Neural progenitor cell (in vitro differentiated cells): ENCODE measurements at regions not wholly inside any gene's neighbourhood (a gene's known extent, or its start where the extent isn't known, plus 50 kb on each side); places are given as distances from the start of the nearest gene placed in this dataset.
"Not testable (repeated sequence)": the region's sequence is repeated elsewhere in the genome, so short reads cannot be mapped to it uniquely, and the experiment has no call there.

ENCODE experiments used
- DNase-seq: peaks from one replicate; pipeline ENCODE4 v3.0.0-alpha.2; 2016; ENCODE audit warnings: low spot score
- H2AFZ ChIP-seq: fragments of 200-600 bp; sonication (generic); replicated peaks from 2 replicates; pipeline ENCODE4 v1.6.1; 2016; ENCODE audit warnings: antibody characterized with exemption
- H3F3A ChIP-seq: fragments of 200-600 bp; sonication (generic); 2 replicates; pipeline ENCODE4 v1.6.1; 2016; ENCODE audit warnings: antibody characterized with exemption, low read depth
- H3K27ac ChIP-seq: fragments of 200-600 bp; sonication (generic); 2 replicates; pipeline ENCODE4 v1.5.1; 2016; ENCODE audit warnings: mild to moderate bottlenecking
- H3K27me3 ChIP-seq: fragments of 200-600 bp; sonication (generic); 2 replicates; pipeline ENCODE4 v1.6.1; 2016; ENCODE audit warnings: mild to moderate bottlenecking, moderate library complexity
- H3K36me3 ChIP-seq: fragments of 200-600 bp; sonication (generic); 2 replicates; pipeline ENCODE4 v1.5.1; 2016
- H3K4me1 ChIP-seq: fragments of 200-600 bp; sonication (generic); 2 replicates; pipeline ENCODE4 v1.6.1; 2016; ENCODE audit warnings: mixed run types
- H3K4me2 ChIP-seq: fragments of 200-600 bp; sonication (generic); 2 replicates; pipeline ENCODE4 v1.6.1; 2016
- H3K4me3 ChIP-seq: fragments of 200-600 bp; sonication (generic); 2 replicates; pipeline ENCODE4 v1.5.1; 2016
- H3K79me2 ChIP-seq: fragments of 200-600 bp; sonication (generic); 2 replicates; pipeline ENCODE4 v1.6.1; 2016; ENCODE audit warnings: low read depth
- H3K9ac ChIP-seq: fragments of 200-600 bp; sonication (generic); 2 replicates; pipeline ENCODE4 v1.6.1; 2016
- H3K9me3 ChIP-seq: fragments of 200-600 bp; sonication (generic); 2 replicates; pipeline ENCODE4 v1.5.1; 2016; ENCODE audit warnings: low read depth
- H4K20me1 ChIP-seq: fragments of 200-600 bp; sonication (generic); 2 replicates; pipeline ENCODE4 v1.6.1; 2016; ENCODE audit warnings: low read depth
- H3K27ac Mint-ChIP-seq: 3 replicates; pipeline ENCODE4 v1.8.0; 2021; ENCODE audit warnings: mixed read lengths
- H3K27me3 Mint-ChIP-seq: 2 replicates; pipeline ENCODE4 v1.8.0; 2022; ENCODE audit warnings: low read depth, mild to moderate bottlenecking, inconsistent platforms, moderate library complexity, mixed read lengths; ENCODE audit not compliant: insufficient read depth
- H3K36me3 Mint-ChIP-seq: 3 replicates; pipeline ENCODE4 v1.8.0; 2021; ENCODE audit warnings: mixed read lengths
- H3K4me1 Mint-ChIP-seq: 3 replicates; pipeline ENCODE4 v1.8.0; 2021; ENCODE audit warnings: mixed read lengths
- H3K4me3 Mint-ChIP-seq: 3 replicates; pipeline ENCODE4 v1.8.0; 2021; ENCODE audit warnings: mild to moderate bottlenecking, moderate library complexity, mixed read lengths
- H3K9me3 Mint-ChIP-seq: 3 replicates; pipeline ENCODE4 v1.8.0; 2020; ENCODE audit warnings: mixed read lengths
- EZH2 ChIP-seq: fragments of 200-600 bp; sonication (generic); IDR thresholded peaks from 2 replicates; pipeline ENCODE4 v1.6.1; 2017; ENCODE audit warnings: antibody characterized with exemption, mild to moderate bottlenecking, moderate library complexity
- EZH2phosphoT487 ChIP-seq: fragments of 200-600 bp; sonication (generic); IDR thresholded peaks from 2 replicates; pipeline ENCODE4 v1.6.1; 2017; ENCODE audit warnings: antibody characterized with exemption
- TF ChIP-seq, protein P1 (sequence below): fragments of 200-600 bp; sonication (generic); IDR thresholded peaks from 2 replicates; pipeline ENCODE4 v1.5.1; 2017; ENCODE audit warnings: antibody characterized with exemption, mild to moderate bottlenecking

DNA sequence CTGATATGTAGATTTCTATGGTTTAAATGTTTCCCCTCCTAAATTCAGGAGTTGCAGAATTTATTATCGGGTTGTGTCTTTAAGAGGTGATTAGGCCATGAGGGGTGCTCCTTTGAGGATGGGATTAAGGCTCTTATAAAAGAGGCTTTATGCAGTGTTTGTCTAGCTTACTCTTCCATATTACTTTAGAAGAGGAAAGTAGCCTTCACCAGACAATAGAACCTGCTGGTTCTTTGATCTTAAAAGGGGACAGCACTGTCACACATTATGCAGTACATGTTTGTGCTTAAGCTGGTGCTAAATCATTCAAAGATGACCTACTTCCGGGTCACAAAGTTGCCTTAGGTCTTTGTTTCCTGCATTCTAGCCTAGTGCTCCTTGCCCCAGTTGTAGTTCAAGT lies 81.0 kb downstream of the CPXCR1 start:
- DNase-seq, result peak; percentile 51
- H3K79me2 ChIP-seq, result no peaks in the 10 kb centered on the region
- peaks cover 21% of the 10 kb centered on the region for H3K4me1 ChIP-seq
- no peak overlapping the region for H3K4me3 ChIP-seq
- H3K9me3 ChIP-seq, result no peaks in the 10 kb centered on the region
- Mint-ChIP-seq H3K27ac (no peak overlapping the region), H3K27me3 (no peaks in the 10 kb centered on the region), H3K36me3 (no peaks in the 10 kb centered on the region), H3K9me3 (no peaks in the 10 kb centered on the region), H3K4me1 (peaks cover 17% of the 10 kb centered on the region), H3K4me3 (no peak overlapping the region)
- H3K27ac ChIP-seq, result no peak overlapping the region
- H3K9ac ChIP-seq, result no peak overlapping the region
- no peaks in the 10 kb centered on the region for H3K36me3 ChIP-seq
- no peaks in the 10 kb centered on the region for H3K27me3 ChIP-seq
- H3K4me2 ChIP-seq, result no peak overlapping the region
- H2AFZ ChIP-seq, result no peak overlapping the region
- H4K20me1 ChIP-seq, result no peaks in the 10 kb centered on the region
- TF ChIP-seq EZH2phosphoT487 (peak; percentile 61), EZH2 (no peak)
- H3F3A ChIP-seq, result peaks cover 3% of the 10 kb centered on the region

DNA sequence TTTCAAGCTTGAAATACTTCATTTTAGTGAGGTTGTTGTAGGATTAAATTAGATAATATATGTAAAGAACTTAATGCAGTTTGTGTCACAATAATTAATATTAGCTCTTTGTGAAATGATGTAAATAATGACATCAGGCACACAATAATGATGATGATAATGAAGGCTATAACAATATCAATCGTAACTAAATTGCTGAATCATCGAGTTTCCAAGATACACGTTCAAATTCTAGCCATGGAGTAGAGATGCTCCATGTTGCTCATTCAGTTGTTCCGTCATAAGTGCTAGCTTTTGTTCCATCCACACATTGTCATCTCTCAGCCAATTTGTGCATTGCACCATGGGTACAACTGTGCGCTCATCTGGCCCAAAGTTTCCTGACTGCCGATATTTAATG lies 83.1 kb downstream of the CPXCR1 start:
- no peak overlapping the region for H3K4me3 ChIP-seq
- H3K36me3 Mint-ChIP-seq, result no peaks in the 10 kb centered on the region

DNA sequence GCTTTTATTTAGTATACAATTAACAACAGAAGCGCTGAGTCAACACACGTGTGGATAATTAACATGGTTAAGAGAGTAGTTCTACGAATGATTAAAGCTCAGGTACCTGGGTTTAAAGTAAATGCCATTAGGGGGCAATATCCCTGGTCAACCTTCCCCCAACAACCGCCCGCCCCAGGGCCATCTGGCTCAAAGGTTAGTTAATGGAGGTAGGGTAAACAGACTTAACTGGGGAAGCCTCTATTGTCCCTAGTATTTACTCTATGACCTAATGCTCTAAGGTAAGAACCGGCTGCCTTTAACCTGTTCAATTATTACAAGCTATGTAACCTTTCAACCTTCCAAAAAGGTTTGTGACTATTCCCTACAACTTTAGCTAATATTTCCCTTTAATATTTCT lies 90.7 kb downstream of the CPXCR1 start:
- not testable (repeated sequence) for H3K27me3 Mint-ChIP-seq, H2AFZ ChIP-seq, H3K27me3 ChIP-seq, H3K4me3 Mint-ChIP-seq, DNase-seq, H3K4me2 ChIP-seq, H4K20me1 ChIP-seq, H3K4me1 ChIP-seq, H3K9ac ChIP-seq, H3F3A ChIP-seq, H3K27ac ChIP-seq, H3K4me1 Mint-ChIP-seq, H3K9me3 Mint-ChIP-seq, H3K36me3 ChIP-seq, H3K4me3 ChIP-seq, H3K9me3 ChIP-seq, H3K79me2 ChIP-seq, H3K36me3 Mint-ChIP-seq, H3K27ac Mint-ChIP-seq

More for the DNA sequence above, 83.1 kb downstream of the CPXCR1 start:
- no peak for DNase-seq
- Histone ChIP-seq H3K27ac (no peak overlapping the region), H3F3A (peaks cover 3% of the 10 kb centered on the region), H3K9ac (no peak overlapping the region), H3K36me3 (no peaks in the 10 kb centered on the region), H2AFZ (no peak overlapping the region), H3K4me2 (no peak overlapping the region), H3K4me1 (peaks cover 18% of the 10 kb centered on the region), H3K27me3 (no peaks in the 10 kb centered on the region), H3K9me3 (no peaks in the 10 kb centered on the region), H3K79me2 (no peaks in the 10 kb centered on the region), H4K20me1 (no peaks in the 10 kb centered on the region)
- TF ChIP-seq EZH2 (no peak), EZH2phosphoT487 (no peak)
- TF ChIP-seq, protein P1, sequence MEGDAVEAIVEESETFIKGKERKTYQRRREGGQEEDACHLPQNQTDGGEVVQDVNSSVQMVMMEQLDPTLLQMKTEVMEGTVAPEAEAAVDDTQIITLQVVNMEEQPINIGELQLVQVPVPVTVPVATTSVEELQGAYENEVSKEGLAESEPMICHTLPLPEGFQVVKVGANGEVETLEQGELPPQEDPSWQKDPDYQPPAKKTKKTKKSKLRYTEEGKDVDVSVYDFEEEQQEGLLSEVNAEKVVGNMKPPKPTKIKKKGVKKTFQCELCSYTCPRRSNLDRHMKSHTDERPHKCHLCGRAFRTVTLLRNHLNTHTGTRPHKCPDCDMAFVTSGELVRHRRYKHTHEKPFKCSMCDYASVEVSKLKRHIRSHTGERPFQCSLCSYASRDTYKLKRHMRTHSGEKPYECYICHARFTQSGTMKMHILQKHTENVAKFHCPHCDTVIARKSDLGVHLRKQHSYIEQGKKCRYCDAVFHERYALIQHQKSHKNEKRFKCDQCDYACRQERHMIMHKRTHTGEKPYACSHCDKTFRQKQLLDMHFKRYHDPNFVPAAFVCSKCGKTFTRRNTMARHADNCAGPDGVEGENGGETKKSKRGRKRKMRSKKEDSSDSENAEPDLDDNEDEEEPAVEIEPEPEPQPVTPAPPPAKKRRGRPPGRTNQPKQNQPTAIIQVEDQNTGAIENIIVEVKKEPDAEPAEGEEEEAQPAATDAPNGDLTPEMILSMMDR, result no peak
- H3K4me1 Mint-ChIP-seq, result peaks cover 11% of the 10 kb centered on the region
- H3K27me3 Mint-ChIP-seq, result no peaks in the 10 kb centered on the region
- H3K27ac Mint-ChIP-seq, result no peak overlapping the region
- H3K4me3 Mint-ChIP-seq, result no peak overlapping the region
- no peaks in the 10 kb centered on the region for H3K9me3 Mint-ChIP-seq

DNA sequence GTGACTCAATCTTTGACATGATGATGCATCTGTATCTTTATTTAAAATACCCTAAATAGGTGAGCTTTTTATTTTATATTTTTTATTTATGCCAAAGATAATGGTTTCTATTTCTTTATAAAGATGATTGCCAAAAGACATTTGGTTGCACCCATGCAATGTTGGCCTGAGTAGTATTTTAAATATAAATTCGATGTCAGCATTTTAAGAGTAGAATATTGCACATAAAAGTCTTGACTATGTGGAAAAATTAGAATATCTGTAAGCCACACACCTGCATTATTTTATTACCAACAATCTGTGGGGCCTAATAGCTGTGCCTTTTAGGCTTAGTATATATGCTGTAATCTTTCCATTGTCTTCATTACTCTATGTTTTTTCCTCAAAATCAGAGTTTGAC lies 91.4 kb downstream of the CPXCR1 start:
- Mint-ChIP-seq H3K36me3 (no peaks in the 10 kb centered on the region), H3K4me1 (no peaks in the 10 kb centered on the region), H3K27me3 (no peaks in the 10 kb centered on the region), H3K9me3 (peaks cover 9% of the 10 kb centered on the region), H3K27ac (no peak overlapping the region), H3K4me3 (no peak overlapping the region)
- Histone ChIP-seq H3K9ac (no peak overlapping the region), H3K4me3 (no peak overlapping the region), H3K79me2 (no peaks in the 10 kb centered on the region), H3K27ac (no peak overlapping the region), H3K9me3 (no peaks in the 10 kb centered on the region), H4K20me1 (no peaks in the 10 kb centered on the region), H3K27me3 (no peaks in the 10 kb centered on the region), H3K4me1 (no peaks in the 10 kb centered on the region), H3F3A (no peaks in the 10 kb centered on the region), H2AFZ (no peak overlapping the region), H3K36me3 (no peaks in the 10 kb centered on the region), H3K4me2 (no peak overlapping the region)
- DNase-seq, result no peak
- TF ChIP-seq EZH2phosphoT487 (no peak), EZH2 (no peak)
- TF ChIP-seq, protein P1, result no peak

DNA sequence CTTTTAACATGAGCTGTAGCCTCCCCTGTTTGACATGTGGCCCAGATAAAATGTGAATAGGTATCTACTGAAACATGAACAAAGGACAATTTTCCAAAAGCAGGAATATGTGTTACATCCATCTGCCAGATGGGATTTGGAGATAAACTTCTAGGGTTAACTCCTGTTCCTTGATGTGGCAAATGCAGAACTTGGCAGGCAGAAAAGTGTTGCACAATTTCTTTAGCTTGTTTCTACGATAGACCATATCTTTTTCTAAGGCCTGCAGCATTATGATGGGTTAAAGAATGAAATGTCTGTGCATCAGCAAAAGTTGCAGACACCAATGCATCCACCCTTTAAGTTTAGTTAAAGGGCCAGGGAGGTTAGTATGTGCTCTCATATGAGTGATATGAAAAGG lies 96.8 kb downstream of the CPXCR1 start:
- not testable (repeated sequence) for H3K27ac Mint-ChIP-seq, H3K4me3 ChIP-seq
- peaks cover 21% of the 10 kb centered on the region for H3K4me1 Mint-ChIP-seq

More for the DNA sequence above, 96.8 kb downstream of the CPXCR1 start:
- not testable (repeated sequence) for H3K4me3 Mint-ChIP-seq, H3K9ac ChIP-seq, DNase-seq, H3K27me3 ChIP-seq, H3K27me3 Mint-ChIP-seq, H3K9me3 Mint-ChIP-seq, H2AFZ ChIP-seq, H3K4me2 ChIP-seq, H4K20me1 ChIP-seq, H3K27ac ChIP-seq, H3K36me3 Mint-ChIP-seq, H3K36me3 ChIP-seq, H3K9me3 ChIP-seq, H3F3A ChIP-seq, H3K79me2 ChIP-seq
- peaks cover 12% of the 10 kb centered on the region for H3K4me1 ChIP-seq
